D721Med (cell line): ENCODE measurements at regions not wholly inside any gene's neighbourhood (a gene's known extent, or its start where the extent isn't known, plus 50 kb on each side); places are given as distances from the start of the nearest gene placed in this dataset.

Experiments
- DNase-seq: peaks from one replicate; pipeline ENCODE4 v3.0.0; 2011; ENCODE audit warnings: low spot score; ENCODE audit not compliant: insufficient read length
- FAIRE-seq: peaks from 2 replicates; lab custom pipeline; 2011; peaks lifted over from hg19 to GRCh38; lab: Jason Lieb, UNC
- CTCF ChIP-seq: IDR thresholded peaks from 2 replicates; pipeline ENCODE4 v1.5.1; 2012; ENCODE audit warnings: mild to moderate bottlenecking, control low read depth; ENCODE audit not compliant: insufficient read depth; ENCODE audit errors: missing control alignments

- TF ChIP-seq CTCF: no peak
- FAIRE-seq (no peak), DNase-seq (no peak)
Measured at GRCh38 chr4:3838437-3839380, 72.5 kb downstream of the ADRA2C start.

GRCh38 chr4:3845094-3845743 lies 79.0 kb downstream of the ADRA2C start:
- no peak for TF ChIP-seq CTCF
- no peak for DNase-seq
- no peak for FAIRE-seq

GRCh38 chr4:3845744-3846429 lies 79.7 kb downstream of the ADRA2C start:
- FAIRE-seq (no peak), DNase-seq (no peak)
- TF ChIP-seq CTCF: no peak

GRCh38 chr4:3847211-3847940 lies 81.2 kb downstream of the ADRA2C start:
- FAIRE-seq: no peak
- no peak for TF ChIP-seq CTCF
- no peak for DNase-seq

GRCh38 chr4:3848323-3848722 lies 82.1 kb downstream of the ADRA2C start:
- no peak for FAIRE-seq
- TF ChIP-seq CTCF: no peak
- DNase-seq: no peak

GRCh38 chr4:3849140-3849539 lies 83.0 kb downstream of the ADRA2C start:
- no peak for DNase-seq
- no peak for TF ChIP-seq CTCF
- no peak for FAIRE-seq
